ENCODE measurements at regions not wholly inside any gene's neighbourhood (a gene's known extent, or its start where the extent isn't known, plus 50 kb on each side); places are given as distances from the start of the nearest gene placed in this dataset.

GRCh38 chr3:181637456-181637855 is 74.3 kb upstream of the SOX2 start:
- TF ChIP-seq CTCF (IDR thresholded peaks at IDR 0.05) (no peak), POLR2A (IDR thresholded peaks at IDR 0.05) (no peak), POLR2AphosphoS5 (IDR thresholded peaks at IDR 0.05) (no peak)

All from upper lobe of left lung (tissue), 4 donors.